Natural killer cell (primary cell): ENCODE measurements at regions not wholly inside any gene's neighbourhood (a gene's known extent, or its start where the extent isn't known, plus 50 kb on each side); places are given as distances from the start of the nearest gene placed in this dataset.

Experiments
- ATAC-seq, 3 donors: fragments of 150-1000 bp in 2 of 3; fragments of 200-7000 bp in 1 of 3; cut with Tn5 transposase; 1 replicate in 1 of 3; 2 replicates in 2 of 3; pipeline ENCODE4 v1.10.0; 2021; ENCODE audit warnings: mild to moderate bottlenecking in 2 of 3, moderate library complexity in 2 of 3
- DNase-seq, 2 donors: peaks; one replicate each; pipeline versions ENCODE4 v3.0.0 to v3.0.0-alpha.2; 2013 to 2021; ENCODE audit warnings: mixed read lengths in 1 of 2
- H3K27ac ChIP-seq: one replicate; pipeline ENCODE4 v1.5.1; 2013; ENCODE audit warnings: mild to moderate bottlenecking, low read length
- H3K27me3 ChIP-seq: one replicate; pipeline ENCODE4 v1.6.1; 2013; ENCODE audit warnings: low read length; ENCODE audit not compliant: control insufficient read depth, insufficient read depth
- H3K36me3 ChIP-seq: one replicate; pipeline ENCODE4 v1.6.1; 2013; ENCODE audit warnings: low read length; ENCODE audit not compliant: control insufficient read depth, insufficient read depth
- H3K4me1 ChIP-seq: one replicate; pipeline ENCODE4 v1.6.1; 2013; ENCODE audit warnings: low read length; ENCODE audit not compliant: control insufficient read depth, insufficient read depth
- H3K4me3 ChIP-seq: one replicate; pipeline ENCODE4 v1.5.1; 2013; ENCODE audit warnings: low read length
- H3K9me3 ChIP-seq: one replicate; pipeline ENCODE4 v1.6.1; 2013; ENCODE audit warnings: low read length; ENCODE audit not compliant: control insufficient read depth, insufficient read depth
- H3K27ac Mint-ChIP-seq, 2 donors: one replicate each; pipeline ENCODE4 v1.8.0; 2022; ENCODE audit warnings: mild to moderate bottlenecking in 2 of 2, mixed read lengths in 2 of 2, moderate library complexity in 1 of 2
- H3K27me3 Mint-ChIP-seq, 2 donors: one replicate each; pipeline ENCODE4 v1.8.0; 2022; ENCODE audit warnings: low read depth in 2 of 2, mixed read lengths in 2 of 2
- H3K36me3 Mint-ChIP-seq: one replicate; pipeline ENCODE4 v1.8.0; 2022; ENCODE audit warnings: mixed read lengths
- H3K4me1 Mint-ChIP-seq, 2 donors: one replicate each; pipeline ENCODE4 v1.8.0; 2022; ENCODE audit warnings: mixed read lengths in 2 of 2
- H3K4me3 Mint-ChIP-seq: one replicate; pipeline ENCODE4 v1.8.0; 2022; ENCODE audit warnings: mild to moderate bottlenecking, moderate library complexity, mixed read lengths
- H3K9me3 Mint-ChIP-seq, 2 donors: one replicate each; pipeline ENCODE4 v1.8.0; 2022; ENCODE audit warnings: mixed read lengths in 2 of 2
- WGBS: methylation state at CpG from one replicate; pipeline ENCODE4 v1.1.7; 2013; ENCODE audit warnings: missing lambda C conversion rate; ENCODE audit not compliant: insufficient coverage; 5-methylcytosine and 5-hydroxymethylcytosine counted together
- intact Hi-C: fragments of 100-400 bp; cut with micrococcal nuclease; formaldehyde crosslinking; loops from one replicate; pipeline ENCODE4 v1.14.2; 2022
- TF ChIP-seq, protein P1 (sequence below): fragments of 200-600 bp; IDR thresholded peaks from one replicate; pipeline ENCODE4 v1.8.0; 2022; ENCODE audit warnings: antibody characterized with exemption

DNA sequence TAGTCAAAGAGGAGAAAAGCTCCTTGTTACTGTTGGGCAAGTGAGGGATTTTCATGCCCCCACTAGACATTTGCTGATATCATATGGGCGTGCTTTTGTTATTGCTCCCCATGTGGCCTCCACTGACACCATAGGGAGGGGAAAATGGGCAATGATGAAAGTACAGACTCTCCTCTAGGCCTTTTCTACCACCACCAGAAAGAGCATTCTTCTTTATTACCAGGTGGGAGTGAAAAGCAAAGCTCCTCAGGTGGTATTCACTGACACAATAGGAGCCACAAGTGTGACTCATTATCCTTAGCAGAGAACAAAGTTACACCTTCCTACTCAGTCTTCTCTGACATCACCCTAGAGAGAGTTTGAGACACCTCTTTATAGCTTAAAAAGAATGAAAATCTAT is 667.1 kb downstream of the LTN1 start:
- Mint-ChIP-seq H3K27ac (no peak overlapping the region), H3K9me3 (peaks cover 11 to 28% of the 10 kb centered on the region in 2 donors), H3K4me3 (no peak overlapping the region), H3K27me3 (no peaks in the 10 kb centered on the region), H3K4me1 (no peaks in the 10 kb centered on the region), H3K36me3 (peaks cover 14% of the 10 kb centered on the region)
- Histone ChIP-seq H3K9me3 (no peaks in the 10 kb centered on the region), H3K4me1 (no peaks in the 10 kb centered on the region), H3K36me3 (no peaks in the 10 kb centered on the region), H3K27ac (no peak overlapping the region), H3K4me3 (no peak overlapping the region), H3K27me3 (no peaks in the 10 kb centered on the region)
- WGBS = no CpG with 5 or more reads among the region's 1 CpG
- intact Hi-C loops = no loop called here
- DNase-seq = no peak
- TF ChIP-seq, protein P1, sequence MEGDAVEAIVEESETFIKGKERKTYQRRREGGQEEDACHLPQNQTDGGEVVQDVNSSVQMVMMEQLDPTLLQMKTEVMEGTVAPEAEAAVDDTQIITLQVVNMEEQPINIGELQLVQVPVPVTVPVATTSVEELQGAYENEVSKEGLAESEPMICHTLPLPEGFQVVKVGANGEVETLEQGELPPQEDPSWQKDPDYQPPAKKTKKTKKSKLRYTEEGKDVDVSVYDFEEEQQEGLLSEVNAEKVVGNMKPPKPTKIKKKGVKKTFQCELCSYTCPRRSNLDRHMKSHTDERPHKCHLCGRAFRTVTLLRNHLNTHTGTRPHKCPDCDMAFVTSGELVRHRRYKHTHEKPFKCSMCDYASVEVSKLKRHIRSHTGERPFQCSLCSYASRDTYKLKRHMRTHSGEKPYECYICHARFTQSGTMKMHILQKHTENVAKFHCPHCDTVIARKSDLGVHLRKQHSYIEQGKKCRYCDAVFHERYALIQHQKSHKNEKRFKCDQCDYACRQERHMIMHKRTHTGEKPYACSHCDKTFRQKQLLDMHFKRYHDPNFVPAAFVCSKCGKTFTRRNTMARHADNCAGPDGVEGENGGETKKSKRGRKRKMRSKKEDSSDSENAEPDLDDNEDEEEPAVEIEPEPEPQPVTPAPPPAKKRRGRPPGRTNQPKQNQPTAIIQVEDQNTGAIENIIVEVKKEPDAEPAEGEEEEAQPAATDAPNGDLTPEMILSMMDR = no peak
- ATAC-seq = no peak

DNA sequence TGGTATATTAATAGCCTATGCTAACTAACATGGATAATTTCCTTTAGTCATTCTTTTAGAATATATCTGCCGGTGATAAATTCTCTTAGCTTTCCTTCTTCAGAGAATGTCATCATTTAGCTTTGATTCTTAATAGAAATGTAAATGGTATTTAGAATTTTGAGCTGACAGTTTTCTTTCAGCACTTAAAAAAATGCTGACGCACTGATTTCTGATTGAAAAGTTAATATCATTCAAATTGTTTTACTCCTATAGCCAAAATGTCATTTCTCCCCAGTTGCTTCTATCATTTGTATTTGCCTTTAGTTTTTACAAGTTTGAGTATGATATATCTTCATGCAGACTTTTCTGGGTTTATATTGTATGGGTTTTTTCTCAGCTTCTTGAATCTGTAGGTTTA is 668.0 kb downstream of the LTN1 start:
- Histone ChIP-seq H3K4me3 (no peak overlapping the region), H3K27ac (no peak overlapping the region), H3K36me3 (no peaks in the 10 kb centered on the region), H3K4me1 (no peaks in the 10 kb centered on the region), H3K27me3 (no peaks in the 10 kb centered on the region), H3K9me3 (no peaks in the 10 kb centered on the region)
- H3K36me3 Mint-ChIP-seq = peaks cover 16% of the 10 kb centered on the region
- ATAC-seq (no peak), DNase-seq (no peak)
- TF ChIP-seq, protein P1 = no peak
- H3K27ac Mint-ChIP-seq = no peak overlapping the region
- H3K4me3 Mint-ChIP-seq = no peak overlapping the region
- intact Hi-C loops = no loop called here
- H3K9me3 Mint-ChIP-seq = peaks cover 10 to 30% of the 10 kb centered on the region in 2 donors
- no peaks in the 10 kb centered on the region for H3K27me3 Mint-ChIP-seq
- WGBS = no CpG with 5 or more reads among the region's 2 CpGs
- no peaks in the 10 kb centered on the region for H3K4me1 Mint-ChIP-seq

DNA sequence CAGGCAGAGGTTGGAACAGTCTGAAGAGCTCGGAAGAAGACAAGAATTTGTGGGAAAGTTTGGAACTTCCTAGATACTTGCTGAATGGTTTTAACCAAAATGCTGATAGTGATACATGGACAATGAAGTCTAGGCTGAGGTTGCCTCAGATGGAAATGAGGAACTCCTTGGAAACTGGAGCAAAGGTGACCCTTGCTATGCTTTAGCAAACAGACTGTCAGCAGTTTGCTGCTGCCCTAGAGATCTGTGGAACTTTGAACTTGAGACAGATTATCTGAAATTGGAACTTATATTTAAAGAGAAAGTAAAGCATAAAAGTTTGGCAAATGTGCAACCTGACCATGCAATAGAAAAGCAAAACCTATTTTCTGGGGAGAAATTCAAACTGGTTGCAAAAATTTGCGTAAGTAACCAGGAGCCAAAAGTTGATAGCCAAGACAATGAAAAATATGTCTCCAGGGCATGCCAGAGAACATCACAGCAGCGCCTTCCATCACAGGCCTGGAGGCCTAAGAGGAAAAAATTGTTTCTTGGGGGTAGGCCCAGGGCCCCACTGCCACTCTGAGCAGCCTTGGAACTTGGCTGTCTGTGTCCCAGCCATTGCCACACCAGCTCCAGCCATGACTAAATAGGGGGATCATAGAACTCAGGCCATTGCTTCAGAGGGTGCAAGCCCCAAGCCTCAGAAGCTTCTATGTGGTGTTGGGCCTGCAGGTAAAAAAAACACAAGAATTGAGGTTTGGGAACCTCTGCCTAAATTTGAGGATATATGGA is 675.3 kb downstream of the LTN1 start:
- ATAC-seq = no peak
- Mint-ChIP-seq H3K9me3 (peaks cover 6 to 11% of the 10 kb centered on the region in 2 donors), H3K36me3 (peaks cover 11% of the 10 kb centered on the region), H3K27ac (no peak overlapping the region), H3K27me3 (no peaks in the 10 kb centered on the region), H3K4me3 (no peak overlapping the region), H3K4me1 (no peaks in the 10 kb centered on the region)
- H3K36me3 ChIP-seq = no peaks in the 10 kb centered on the region
- H3K9me3 ChIP-seq = peaks cover 3% of the 10 kb centered on the region
- no peak overlapping the region for H3K4me3 ChIP-seq
- no peak overlapping the region for H3K27ac ChIP-seq
- TF ChIP-seq, protein P1 = no peak
- intact Hi-C loops = no loop called here
- WGBS = 88% methylated on average over 3 of the region's 3 CpGs
- DNase-seq = no peak
- no peaks in the 10 kb centered on the region for H3K4me1 ChIP-seq
- no peaks in the 10 kb centered on the region for H3K27me3 ChIP-seq
